DMS53 treated with DMSO at 0.1 percent for 48 hours (cell line): ENCODE measurements at regions not wholly inside any gene's neighbourhood (a gene's known extent, or its start where the extent isn't known, plus 50 kb on each side); places are given as distances from the start of the nearest gene placed in this dataset.

ENCODE experiments used
- DNase-seq: peaks from one replicate; lab custom pipeline; 2025; ENCODE audit not compliant: unreplicated experiment; lab: John Stamatoyannopoulos, UW

- no peak for DNase-seq
Observed at GRCh38 chrX:99137488-99137887, 1272.6 kb downstream of the PCDH19 start.

- no peak for DNase-seq
Observed at GRCh38 chrX:99117011-99117410, 1293.1 kb downstream of the PCDH19 start.

- no peak for DNase-seq
Observed at GRCh38 chrX:99095965-99096635, 1314.0 kb downstream of the PCDH19 start.

DNA sequence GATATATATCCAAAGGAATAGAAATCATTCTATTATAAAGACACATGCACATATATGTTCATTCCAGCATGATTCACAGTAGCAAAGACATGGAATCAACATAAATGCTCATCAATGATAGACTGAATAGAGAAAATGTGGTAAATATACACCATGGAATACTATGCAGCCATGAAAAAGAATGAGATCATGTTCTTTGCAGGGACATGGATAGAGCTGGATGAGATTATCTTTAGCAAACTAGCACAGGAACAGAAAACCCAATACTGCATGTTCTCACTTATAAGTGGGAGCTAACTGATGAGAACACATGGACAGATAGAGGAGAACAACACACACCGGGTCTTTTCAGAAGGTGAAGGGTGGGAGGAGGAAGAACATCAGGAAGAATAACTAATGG, 1318.6 kb downstream of the PCDH19 start:
- no peak for DNase-seq

- no peak for DNase-seq
Observed at GRCh38 chrX:99078301-99078700, 1331.8 kb downstream of the PCDH19 start.

GRCh38 chrX:99077099-99077498, 1333.0 kb downstream of the PCDH19 start:
- DNase-seq, result no peak

DNA sequence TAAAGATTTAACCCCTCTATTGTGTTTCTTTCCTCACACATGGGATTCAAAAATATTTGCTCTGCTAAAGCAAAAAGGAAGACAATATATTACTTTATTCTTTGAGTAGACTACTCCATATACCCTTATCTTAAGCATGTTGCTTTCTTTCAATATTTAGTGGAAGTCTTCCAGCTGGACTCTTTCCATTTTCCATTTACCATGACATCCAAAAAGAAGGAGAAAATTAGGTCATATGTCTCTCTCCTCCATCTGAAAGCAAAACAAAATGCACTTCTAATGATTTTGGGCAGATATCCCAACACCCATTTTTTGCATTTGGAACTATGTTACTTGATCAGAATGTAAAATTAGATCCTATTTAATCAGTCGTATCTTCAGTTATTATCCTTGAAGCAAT, 1336.5 kb downstream of the PCDH19 start:
- DNase-seq, result no peak

DNA sequence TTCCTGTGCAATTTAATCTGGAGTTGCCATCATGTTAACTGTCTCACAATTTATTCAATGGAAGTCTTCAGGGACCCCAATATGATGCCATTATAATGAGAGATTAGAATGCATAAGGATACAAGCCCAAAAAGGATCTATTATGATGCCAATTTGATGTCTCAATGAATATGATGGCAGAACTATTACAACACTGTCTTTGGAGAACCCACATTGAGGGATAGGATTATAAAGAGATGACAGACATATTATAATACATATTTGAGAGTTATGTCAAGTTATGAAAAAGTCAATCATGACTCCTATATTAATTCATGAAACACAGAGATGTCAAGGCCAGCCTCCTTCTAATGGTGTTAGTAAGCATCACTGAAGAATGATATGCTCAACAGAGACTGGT, 1358.4 kb downstream of the PCDH19 start:
- DNase-seq, result no peak

DNA sequence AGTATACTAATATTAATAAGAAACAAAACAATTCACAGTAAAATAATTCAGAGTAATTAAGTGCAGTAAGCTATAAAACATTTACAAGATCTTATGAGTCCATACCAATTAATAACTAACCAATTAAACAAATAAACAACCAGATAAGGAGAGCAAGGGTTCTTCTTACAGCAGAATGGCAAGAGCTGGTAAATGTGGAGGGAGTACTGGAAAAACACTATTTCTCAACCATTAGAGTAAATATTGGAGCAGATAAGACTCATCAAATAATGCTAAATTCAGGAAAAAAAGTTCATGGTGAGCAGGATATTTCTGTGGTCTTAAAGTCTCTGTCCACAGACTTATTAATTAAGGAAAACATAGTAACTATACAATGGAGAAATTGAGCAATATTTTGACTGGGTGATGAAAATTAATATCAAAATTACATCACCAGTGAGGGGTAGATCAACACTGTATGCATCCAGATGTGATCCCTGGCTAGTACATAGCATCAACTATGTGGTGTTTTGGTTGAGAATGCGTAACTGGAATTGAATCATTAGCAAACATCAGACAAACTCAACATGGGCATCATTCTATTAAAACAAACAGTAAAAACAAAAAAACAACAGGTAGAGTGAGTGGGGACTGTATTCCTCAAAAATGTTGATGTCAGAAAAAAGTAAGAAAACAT, 1376.7 kb downstream of the PCDH19 start:
- no peak for DNase-seq

GRCh38 chrX:99010957-99011356, 1399.1 kb downstream of the PCDH19 start:
- no peak for DNase-seq

- no peak for DNase-seq
Observed at GRCh38 chrX:99001286-99001685, 1408.8 kb downstream of the PCDH19 start.

DNA sequence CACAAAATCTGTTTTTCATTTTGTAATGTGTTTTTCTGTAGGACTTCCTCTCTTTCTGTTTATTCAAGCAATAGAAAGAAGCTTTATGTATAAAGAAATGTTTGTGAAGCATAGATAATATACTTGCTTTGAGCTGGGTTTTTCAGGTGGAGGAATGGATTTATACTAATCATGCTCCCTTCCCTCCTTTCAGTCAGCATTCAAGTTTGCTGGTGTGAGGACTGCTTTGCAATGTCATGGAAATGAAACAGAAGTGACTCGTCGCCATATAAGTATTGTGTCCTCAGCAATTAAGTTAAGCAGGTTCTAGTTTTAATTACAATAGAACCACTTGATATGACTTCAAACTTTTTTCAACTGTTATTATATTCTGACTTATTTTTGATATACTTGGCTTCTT, 1447.1 kb downstream of the PCDH19 start:
- DNase-seq, result no peak

- DNase-seq, result no peak
Observed at GRCh38 chrX:98956014-98956413, 1454.1 kb downstream of the PCDH19 start.

DNA sequence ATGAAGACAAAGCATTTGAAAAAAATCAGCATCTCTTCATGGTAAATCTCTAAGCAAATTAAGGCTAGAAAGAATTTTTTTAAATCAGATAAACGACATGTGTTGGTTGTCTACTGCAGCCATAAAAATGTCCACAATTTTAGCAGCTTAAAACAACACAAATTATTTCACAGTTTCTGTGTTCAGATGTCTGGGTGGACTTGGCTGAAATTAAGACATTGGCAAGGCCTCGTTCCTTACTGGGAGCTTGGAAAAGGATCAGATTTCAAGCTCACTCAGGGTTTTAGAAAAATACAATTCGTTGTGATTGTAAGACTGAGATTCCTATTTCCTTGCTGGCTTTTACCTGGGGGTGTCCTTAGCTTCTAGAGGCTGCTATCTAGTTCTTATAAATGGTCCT, 1470.6 kb downstream of the PCDH19 start:
- no peak for DNase-seq

DNA sequence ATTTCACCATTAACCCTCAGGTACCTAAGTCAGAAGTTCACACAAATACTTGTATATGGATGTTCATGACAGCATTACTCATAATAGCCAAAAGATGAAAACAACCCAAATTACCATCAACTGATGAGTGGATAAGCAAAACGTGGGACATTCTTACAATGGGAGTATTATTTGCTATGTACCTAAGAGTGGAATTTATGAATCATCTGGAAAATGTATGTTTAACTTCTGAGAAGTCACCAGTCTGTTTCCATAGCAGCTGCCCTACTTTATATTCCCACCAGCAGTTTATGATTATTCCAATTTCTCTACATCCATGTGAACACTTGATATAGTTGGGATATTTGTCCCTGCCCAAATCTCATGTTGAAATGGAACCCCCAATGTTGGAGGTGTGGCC, 1478.9 kb downstream of the PCDH19 start:
- DNase-seq, result no peak

- DNase-seq, result no peak
Observed at GRCh38 chrX:98924511-98924910, 1485.6 kb downstream of the PCDH19 start.

GRCh38 chrX:98897191-98897590, 1512.9 kb downstream of the PCDH19 start:
- DNase-seq, result no peak

- peak; percentile 29 for DNase-seq
Observed at GRCh38 chrX:98850639-98851038, 1559.4 kb downstream of the PCDH19 start.
